WERI-Rb-1 (cell line): ENCODE measurements at regions not wholly inside any gene's neighbourhood (a gene's known extent, or its start where the extent isn't known, plus 50 kb on each side); places are given as distances from the start of the nearest gene placed in this dataset.
"Not testable (repeated sequence)": the region's sequence is repeated elsewhere in the genome, so short reads cannot be mapped to it uniquely, and the experiment has no call there.

Source experiments
- DNase-seq: peaks from one replicate; pipeline ENCODE4 v3.0.0-alpha.2; 2020
- H3K27ac ChIP-seq: fragments of 250-450 bp; sonication (Bioruptor Pico); 2 replicates; pipeline ENCODE4 v1.5.1; 2020; ENCODE audit warnings: mild to moderate bottlenecking, moderate library complexity
- H3K27me3 ChIP-seq: fragments of 250-450 bp; sonication (Bioruptor Pico); 2 replicates; pipeline ENCODE4 v1.5.1; 2021; ENCODE audit warnings: mild to moderate bottlenecking, low read depth, moderate library complexity; ENCODE audit not compliant: insufficient read depth, severe bottlenecking
- H3K36me3 ChIP-seq: fragments of 250-450 bp; sonication (Bioruptor Pico); 2 replicates; pipeline ENCODE4 v1.5.1; 2020; ENCODE audit warnings: mild to moderate bottlenecking, moderate library complexity
- H3K4me3 ChIP-seq: 2 replicates; pipeline ENCODE4 v1.5.1; 2011; ENCODE audit warnings: low read depth, mild to moderate bottlenecking, control low read depth, low read length
- H3K9me3 ChIP-seq: fragments of 250-450 bp; sonication (Bioruptor Pico); 2 replicates; pipeline ENCODE4 v1.5.1; 2021; ENCODE audit warnings: mild to moderate bottlenecking, moderate library complexity; ENCODE audit not compliant: severe bottlenecking
- CTCF ChIP-seq: IDR thresholded peaks from 2 replicates; pipeline ENCODE4 v1.5.1; 2011; ENCODE audit warnings: low read depth, mild to moderate bottlenecking, control low read depth, inconsistent platforms, low read length

DNA sequence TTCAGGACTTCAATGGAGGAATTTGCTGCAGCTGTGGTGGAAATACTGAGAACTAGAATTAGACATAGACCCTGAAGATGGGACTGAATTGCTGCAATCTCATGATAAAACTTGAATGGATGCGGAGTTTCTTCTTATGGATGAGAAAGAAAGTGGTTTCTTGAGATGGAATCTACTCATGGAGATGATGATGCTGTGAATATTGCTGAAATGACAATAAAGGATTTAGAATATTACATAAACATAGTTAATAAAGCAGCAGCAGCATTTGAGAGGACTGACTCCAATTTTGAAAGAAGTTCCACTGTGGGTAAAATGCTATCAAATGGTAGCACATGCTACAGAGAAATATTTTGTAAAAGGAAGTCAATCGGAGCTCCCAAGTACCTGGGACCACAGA, 264.6 kb downstream of the UBE3D start:
- no peak for DNase-seq
- Histone ChIP-seq H3K27me3 (no peaks in the 10 kb centered on the region), H3K36me3 (no peaks in the 10 kb centered on the region), H3K27ac (no peak overlapping the region), H3K9me3 (no peaks in the 10 kb centered on the region), H3K4me3 (no peak overlapping the region)
- TF ChIP-seq CTCF, result no peak

DNA sequence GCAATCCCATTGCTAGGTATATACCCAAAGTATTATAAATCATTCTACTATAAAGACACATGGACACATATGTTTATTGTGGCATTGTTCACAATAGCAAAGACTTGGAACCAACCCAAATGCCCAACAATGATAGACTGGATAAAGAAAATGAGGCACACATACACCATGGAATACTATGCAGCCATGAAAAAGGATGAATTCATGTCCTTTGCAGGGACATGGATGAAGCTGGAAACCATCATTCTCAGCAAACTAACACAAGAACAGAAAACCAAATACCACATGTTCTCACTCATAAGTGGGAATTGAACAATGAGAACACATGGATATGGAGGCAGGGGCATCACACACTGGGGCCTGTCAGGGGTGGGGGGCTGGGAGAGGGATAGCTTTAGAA, 249.4 kb downstream of the UBE3D start:
- not testable (repeated sequence) for H3K27me3 ChIP-seq, DNase-seq, H3K9me3 ChIP-seq, H3K27ac ChIP-seq, H3K36me3 ChIP-seq, H3K4me3 ChIP-seq

GRCh38 chr6:82818727-82819126, 246.9 kb downstream of the UBE3D start:
- TF ChIP-seq CTCF, result no peak
- Histone ChIP-seq H3K4me3 (no peak overlapping the region), H3K36me3 (no peaks in the 10 kb centered on the region), H3K9me3 (no peaks in the 10 kb centered on the region), H3K27me3 (no peaks in the 10 kb centered on the region), H3K27ac (no peak overlapping the region)
- DNase-seq, result no peak

- no peaks in the 10 kb centered on the region for H3K27me3 ChIP-seq
- H3K4me3 ChIP-seq, result no peak overlapping the region
- H3K9me3 ChIP-seq, result no peaks in the 10 kb centered on the region
- no peak overlapping the region for H3K27ac ChIP-seq
- TF ChIP-seq CTCF, result no peak
- DNase-seq, result no peak
- no peaks in the 10 kb centered on the region for H3K36me3 ChIP-seq
Measured at GRCh38 chr6:82823361-82823760, 242.3 kb downstream of the UBE3D start.

DNA sequence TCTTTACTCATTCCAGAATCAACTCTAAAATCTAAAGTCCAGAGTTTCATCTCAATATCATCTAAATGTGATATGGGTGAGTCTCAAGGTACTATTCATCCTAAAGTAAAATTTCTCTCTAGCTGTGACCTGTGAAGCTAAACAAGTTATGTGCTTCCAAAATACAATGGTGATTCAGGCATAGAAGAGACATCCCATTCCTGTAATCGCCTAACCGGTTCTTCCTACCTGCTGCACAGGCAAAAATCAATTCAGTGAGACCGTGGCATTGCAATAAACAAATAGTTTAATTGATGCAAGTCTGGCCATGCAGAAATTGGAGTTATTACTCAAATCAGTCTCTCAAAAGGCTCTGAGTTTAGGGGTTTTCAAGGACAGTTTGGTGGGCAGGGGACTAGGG, 232.8 kb downstream of the UBE3D start:
- Histone ChIP-seq H3K27ac (no peak overlapping the region), H3K9me3 (no peaks in the 10 kb centered on the region), H3K27me3 (no peaks in the 10 kb centered on the region), H3K4me3 (no peak overlapping the region), H3K36me3 (no peaks in the 10 kb centered on the region)
- TF ChIP-seq CTCF, result no peak
- no peak for DNase-seq

- TF ChIP-seq CTCF, result no peak
- Histone ChIP-seq H3K27me3 (no peaks in the 10 kb centered on the region), H3K27ac (no peak overlapping the region), H3K4me3 (no peak overlapping the region), H3K9me3 (no peaks in the 10 kb centered on the region), H3K36me3 (no peaks in the 10 kb centered on the region)
- no peak for DNase-seq
Measured at GRCh38 chr6:82833481-82833880, 232.2 kb downstream of the UBE3D start.
